Ascending aorta (tissue), 2 donors: ENCODE measurements at regions not wholly inside any gene's neighbourhood (a gene's known extent, or its start where the extent isn't known, plus 50 kb on each side); places are given as distances from the start of the nearest gene placed in this dataset.

Experiments used
- DNase-seq, 2 donors: peaks; one replicate each; pipeline ENCODE4 v3.0.0-alpha.2; 2019; ENCODE audit warnings: low spot score in 2 of 2
- H3K27ac ChIP-seq, 2 donors: fragments of 200-600 bp; sonication (generic); one replicate each; pipeline ENCODE4 v1.5.1; 2016 to 2017; ENCODE audit warnings: mild to moderate bottlenecking in 1 of 2
- H3K27me3 ChIP-seq: fragments of 200-600 bp; sonication (generic); one replicate; pipeline ENCODE4 v1.5.1; 2017
- H3K36me3 ChIP-seq, 2 donors: fragments of 200-600 bp; sonication (generic); one replicate each; pipeline ENCODE4 v1.5.1; 2016
- H3K4me1 ChIP-seq, 2 donors: fragments of 200-600 bp; sonication (generic); one replicate each; pipeline ENCODE4 v1.5.1; 2016 to 2017; ENCODE audit warnings: mild to moderate bottlenecking in 1 of 2
- H3K4me3 ChIP-seq, 2 donors: fragments of 200-600 bp; sonication (generic); one replicate each; pipeline ENCODE4 v1.5.1; 2016 to 2017; ENCODE audit warnings: mild to moderate bottlenecking in 1 of 2
- H3K9me3 ChIP-seq, 2 donors: fragments of 200-600 bp; sonication (generic); one replicate each; pipeline ENCODE4 v1.5.1; 2016
- intact Hi-C: fragments of 100-400 bp; cut with DNase I; formaldehyde crosslinking; loops from one replicate; pipeline ENCODE4 v1.15.1; 2023
- TF ChIP-seq, protein P1 (sequence below), 3 experiments: fragments of 200-600 bp in 2 of 3; fragments of 450-650 bp in 1 of 3; sonication (generic) in 2 of 3; IDR thresholded peaks; one replicate each; pipeline ENCODE4 v1.5.1; 2016 to 2019; ENCODE audit warnings: antibody characterized with exemption in 3 of 3, mild to moderate bottlenecking in 1 of 3, moderate library complexity in 1 of 3

- Histone ChIP-seq H3K36me3 (no peaks in the 10 kb centered on the region), H3K4me3 (no peak overlapping the region), H3K9me3 (no peaks in the 10 kb centered on the region), H3K27ac (no peak overlapping the region), H3K27me3 (no peaks in the 10 kb centered on the region), H3K4me1 (no peaks in the 10 kb centered on the region)
- no peak for DNase-seq
- TF ChIP-seq, protein P1, sequence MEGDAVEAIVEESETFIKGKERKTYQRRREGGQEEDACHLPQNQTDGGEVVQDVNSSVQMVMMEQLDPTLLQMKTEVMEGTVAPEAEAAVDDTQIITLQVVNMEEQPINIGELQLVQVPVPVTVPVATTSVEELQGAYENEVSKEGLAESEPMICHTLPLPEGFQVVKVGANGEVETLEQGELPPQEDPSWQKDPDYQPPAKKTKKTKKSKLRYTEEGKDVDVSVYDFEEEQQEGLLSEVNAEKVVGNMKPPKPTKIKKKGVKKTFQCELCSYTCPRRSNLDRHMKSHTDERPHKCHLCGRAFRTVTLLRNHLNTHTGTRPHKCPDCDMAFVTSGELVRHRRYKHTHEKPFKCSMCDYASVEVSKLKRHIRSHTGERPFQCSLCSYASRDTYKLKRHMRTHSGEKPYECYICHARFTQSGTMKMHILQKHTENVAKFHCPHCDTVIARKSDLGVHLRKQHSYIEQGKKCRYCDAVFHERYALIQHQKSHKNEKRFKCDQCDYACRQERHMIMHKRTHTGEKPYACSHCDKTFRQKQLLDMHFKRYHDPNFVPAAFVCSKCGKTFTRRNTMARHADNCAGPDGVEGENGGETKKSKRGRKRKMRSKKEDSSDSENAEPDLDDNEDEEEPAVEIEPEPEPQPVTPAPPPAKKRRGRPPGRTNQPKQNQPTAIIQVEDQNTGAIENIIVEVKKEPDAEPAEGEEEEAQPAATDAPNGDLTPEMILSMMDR (IDR thresholded peaks at IDR 0.05) = no peak
- intact Hi-C loops = no loop called here
These were observed 879.2 kb downstream of the AACS start for GRCh38 chr12:125944446-125944845.

- Histone ChIP-seq H3K27ac (no peak overlapping the region), H3K36me3 (no peaks in the 10 kb centered on the region), H3K9me3 (no peaks in the 10 kb centered on the region), H3K4me1 (no peaks in the 10 kb centered on the region), H3K4me3 (no peak overlapping the region), H3K27me3 (no peaks in the 10 kb centered on the region)
- no peak for DNase-seq
- intact Hi-C loops = no loop called here
- TF ChIP-seq, protein P1 (IDR thresholded peaks at IDR 0.05) = no peak
These were observed 884.2 kb downstream of the AACS start for GRCh38 chr12:125949471-125949870.

GRCh38 chr12:125954362-125954761 is 889.1 kb downstream of the AACS start:
- Histone ChIP-seq H3K27ac (no peak overlapping the region), H3K4me1 (no peaks in the 10 kb centered on the region), H3K27me3 (no peaks in the 10 kb centered on the region), H3K4me3 (no peak overlapping the region), H3K36me3 (no peaks in the 10 kb centered on the region), H3K9me3 (no peaks in the 10 kb centered on the region)
- intact Hi-C loops = no loop called here
- TF ChIP-seq, protein P1 (IDR thresholded peaks at IDR 0.05) = no peak
- no peak for DNase-seq

GRCh38 chr12:125956186-125956585 is 891.0 kb downstream of the AACS start:
- Histone ChIP-seq H3K27ac (no peak overlapping the region), H3K27me3 (no peaks in the 10 kb centered on the region), H3K9me3 (no peaks in the 10 kb centered on the region), H3K4me3 (no peak overlapping the region), H3K36me3 (no peaks in the 10 kb centered on the region), H3K4me1 (no peaks in the 10 kb centered on the region)
- TF ChIP-seq, protein P1 (IDR thresholded peaks at IDR 0.05) = no peak
- intact Hi-C loops = no loop called here
- DNase-seq = no peak

GRCh38 chr12:125966641-125967040 is 901.4 kb downstream of the AACS start:
- TF ChIP-seq, protein P1 (IDR thresholded peaks at IDR 0.05) = no peak
- H3K4me1 ChIP-seq = no peaks in the 10 kb centered on the region

DNA sequence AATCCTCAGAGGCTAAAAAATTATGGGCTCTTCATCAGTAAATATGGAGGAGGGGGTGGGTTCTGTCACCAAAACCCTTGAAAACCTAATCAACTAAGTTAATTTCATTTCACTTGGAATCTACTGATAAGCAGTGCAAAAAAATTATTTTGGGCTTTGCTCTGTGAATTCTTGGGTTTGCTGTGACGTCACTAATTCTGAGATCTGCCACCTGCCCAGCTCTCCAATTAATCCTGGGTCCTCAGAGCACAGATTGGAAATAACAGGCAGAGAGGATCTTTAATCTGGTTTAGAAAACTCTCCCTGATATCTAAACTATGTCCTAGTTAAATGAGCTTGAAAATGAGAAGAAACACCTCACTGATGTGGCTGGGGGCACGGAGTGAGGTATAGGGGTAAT is 903.2 kb downstream of the AACS start:
- H3K9me3 ChIP-seq = no peaks in the 10 kb centered on the region
- no peaks in the 10 kb centered on the region for H3K36me3 ChIP-seq
- H3K27me3 ChIP-seq = no peaks in the 10 kb centered on the region
- intact Hi-C loops = no loop called here
- no peaks in the 10 kb centered on the region for H3K4me1 ChIP-seq
- TF ChIP-seq, protein P1 (IDR thresholded peaks at IDR 0.05) = no peak
- no peak overlapping the region for H3K27ac ChIP-seq
- H3K4me3 ChIP-seq = no peak overlapping the region
- no peak for DNase-seq

More at GRCh38 chr12:125966641-125967040, 901.4 kb downstream of the AACS start:
- no peak for DNase-seq
- no peak overlapping the region for H3K4me3 ChIP-seq
- H3K36me3 ChIP-seq = no peaks in the 10 kb centered on the region
- no peaks in the 10 kb centered on the region for H3K27me3 ChIP-seq
- H3K27ac ChIP-seq = no peak overlapping the region
- intact Hi-C loops = no loop called here
- no peaks in the 10 kb centered on the region for H3K9me3 ChIP-seq
